Body of pancreas (tissue), 4 donors: ENCODE measurements at regions not wholly inside any gene's neighbourhood (a gene's known extent, or its start where the extent isn't known, plus 50 kb on each side); places are given as distances from the start of the nearest gene placed in this dataset.
A peak's percentile ranks its signal among the peaks of the same experiment; 100 is the strongest.
"Not testable (repeated sequence)": the region's sequence is repeated elsewhere in the genome, so short reads cannot be mapped to it uniquely, and the experiment has no call there.

Experiments
- ATAC-seq: fragments of 150-250 bp; one replicate; pipeline ENCODE4 v1.9.1; 2016
- DNase-seq, 4 donors: peaks; one replicate each; pipeline ENCODE4 v3.0.0-alpha.2; 2019
- H3K27ac ChIP-seq, 4 donors: fragments of 200-600 bp; sonication (generic); 1 replicate in 3 of 4; 2 replicates in 1 of 4; pipeline versions ENCODE4 v1.5.1 to v1.6.1; 2016 to 2019; ENCODE audit warnings: mild to moderate bottlenecking in 1 of 4, mixed read lengths in 1 of 4, moderate library complexity in 1 of 4
- H3K27me3 ChIP-seq, 2 donors: fragments of 200-600 bp; sonication (generic); one replicate each; pipeline ENCODE4 v1.6.0; 2016; ENCODE audit warnings: mild to moderate bottlenecking in 1 of 2
- H3K36me3 ChIP-seq, 2 donors: fragments of 200-600 bp; sonication (generic); replicated peaks in 1 of 2; 2 replicates each; pipeline ENCODE4 v1.5.1; 2016; ENCODE audit warnings: low read depth in 2 of 2; ENCODE audit not compliant: insufficient read depth in 1 of 2
- H3K4me1 ChIP-seq: fragments of 200-600 bp; sonication (generic); one replicate; pipeline ENCODE4 v1.6.0; 2016
- H3K4me3 ChIP-seq, 2 donors: fragments of 200-600 bp; sonication (generic); 1 replicate in 1 of 2; 2 replicates in 1 of 2; pipeline ENCODE4 v1.5.1; 2016 to 2019
- H3K9me3 ChIP-seq, 3 donors: fragments of 200-600 bp; sonication (generic); 1 replicate in 2 of 3; 2 replicates in 1 of 3; pipeline ENCODE4 v1.5.1; 2016
- CTCF ChIP-seq, 7 experiments: fragments of 450-650 bp in 4 of 7; fragments of 200-600 bp in 3 of 7; sonication (generic) in 3 of 7; IDR thresholded peaks; one replicate each; pipeline ENCODE4 v1.5.1; 2016 to 2019; ENCODE audit warnings: antibody characterized with exemption in 7 of 7
- POLR2A ChIP-seq, 3 donors: fragments of 450-650 bp; IDR thresholded peaks; one replicate each; pipeline ENCODE4 v1.6.1; 2016; ENCODE audit warnings: antibody characterized with exemption in 3 of 3, mild to moderate bottlenecking in 2 of 3
- WGBS, 2 donors: methylation state at CpG; one replicate each; pipeline ENCODE4 v1.1.5; 2017; 5-methylcytosine and 5-hydroxymethylcytosine counted together
- intact Hi-C: fragments of 100-400 bp; cut with DNase I; formaldehyde crosslinking; loops from one replicate; pipeline ENCODE4 v1.15.1; 2023

DNA sequence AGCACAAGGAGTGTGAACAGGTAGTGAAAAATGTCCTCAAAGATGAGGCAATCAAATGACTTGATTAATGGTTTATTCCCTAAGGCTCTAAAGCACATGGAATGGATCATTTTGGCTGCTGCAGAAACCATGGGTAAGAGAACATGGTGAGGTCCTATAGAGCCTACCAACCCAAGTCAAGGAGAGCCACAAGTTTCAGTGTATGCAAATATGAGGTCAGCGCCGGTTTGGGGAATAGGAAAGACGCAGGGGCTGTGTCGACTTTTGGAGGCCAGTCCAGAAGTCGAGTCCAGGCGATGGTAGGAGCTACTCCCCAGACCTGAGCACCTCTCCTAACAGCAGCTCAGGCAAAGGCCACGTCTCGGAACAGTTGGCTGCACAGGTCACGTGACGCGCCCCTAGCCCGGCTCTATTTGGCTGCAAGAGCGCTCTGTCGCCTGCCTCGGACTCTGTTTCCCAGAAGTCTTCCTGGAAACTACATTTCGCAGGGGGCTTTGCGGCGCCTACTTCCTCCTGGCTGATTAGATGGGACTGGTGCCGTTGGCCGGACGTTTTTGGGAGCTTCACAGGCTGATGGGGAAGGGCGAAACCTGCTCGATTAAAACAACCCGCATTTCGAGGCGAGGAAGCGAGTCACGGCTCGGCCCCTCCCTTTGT is 74.4 kb upstream of the CHD6 start:
- intact Hi-C loops = no loop called here
- TF ChIP-seq CTCF (IDR thresholded peaks at IDR 0.05) = no peak
- peak in 1 of 3 donors; percentile 23 for TF ChIP-seq POLR2A (IDR thresholded peaks at IDR 0.05)
- peak overlapping the region; percentile 79 to 92 (median 88) for H3K27ac ChIP-seq

GRCh38 chr20:41691443-41691842 is 73.3 kb upstream of the CHD6 start:
- no peaks in the 10 kb centered on the region for H3K27me3 ChIP-seq
- DNase-seq (no peak), ATAC-seq (no peak)
- 80 to 87% methylated on average over 2 of the region's 2 CpGs for WGBS, 2 donors
- no peak overlapping the region for H3K27ac ChIP-seq
- intact Hi-C loops = no loop called here
- peaks cover 17% of the 10 kb centered on the region for H3K4me1 ChIP-seq
- no peak for TF ChIP-seq CTCF (IDR thresholded peaks at IDR 0.05)
- no peak for TF ChIP-seq POLR2A (IDR thresholded peaks at IDR 0.05)
- no peaks in the 10 kb centered on the region for H3K36me3 ChIP-seq
- H3K4me3 ChIP-seq = no peak overlapping the region
- H3K9me3 ChIP-seq = no peaks in the 10 kb centered on the region

More for the DNA sequence above, 74.4 kb upstream of the CHD6 start:
- WGBS, 2 donors = 8 to 14% methylated on average over 14 to 29 of the region's 29 CpGs
- H3K4me1 ChIP-seq = peaks cover 20% of the 10 kb centered on the region
- ATAC-seq (peak; percentile 77), DNase-seq (peak; percentile 86 to 91 (median 90))
- no peaks in the 10 kb centered on the region for H3K27me3 ChIP-seq
- H3K36me3 ChIP-seq = no peaks in the 10 kb centered on the region
- H3K4me3 ChIP-seq = peak overlapping the region; percentile 70 to 78
- no peaks in the 10 kb centered on the region for H3K9me3 ChIP-seq

DNA sequence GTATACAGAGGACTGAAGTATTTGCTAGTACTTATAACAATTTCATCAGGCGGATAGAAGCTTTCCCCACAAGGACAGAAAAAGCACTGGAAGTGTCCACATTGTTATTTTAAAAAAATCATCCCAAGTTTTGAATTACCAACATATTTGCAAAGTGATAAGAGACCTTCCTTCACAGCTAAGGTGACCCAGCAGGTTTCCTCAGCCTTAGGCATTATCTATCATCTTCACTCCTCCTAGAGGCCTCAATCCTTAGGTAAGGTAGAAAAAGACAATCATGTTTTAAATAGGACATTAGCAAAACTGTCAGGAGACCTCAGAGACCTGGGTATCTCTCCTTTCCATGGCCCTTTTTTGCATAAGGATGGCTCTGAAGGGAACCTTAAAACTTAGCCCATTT is 72.5 kb upstream of the CHD6 start:
- intact Hi-C loops = no loop called here
- no peak overlapping the region for H3K4me3 ChIP-seq
- H3K27ac ChIP-seq = no peak overlapping the region
- 96 to 100% methylated on average over 1 of the region's 1 CpG for WGBS, 2 donors
- peaks cover 14% of the 10 kb centered on the region for H3K4me1 ChIP-seq
- ATAC-seq = no peak
- no peaks in the 10 kb centered on the region for H3K36me3 ChIP-seq
- no peaks in the 10 kb centered on the region for H3K9me3 ChIP-seq
- TF ChIP-seq POLR2A (IDR thresholded peaks at IDR 0.05) = no peak
- H3K27me3 ChIP-seq = no peaks in the 10 kb centered on the region
- no peak for DNase-seq

- ATAC-seq = no peak
- 97% methylated on average over 6 of the region's 6 CpGs for WGBS, 2 donors
These were observed 68.8 kb upstream of the CHD6 start for GRCh38 chr20:41686961-41687360.

GRCh38 chr20:41685145-41685544 is 67.0 kb upstream of the CHD6 start:
- H3K27ac ChIP-seq, H3K27me3 ChIP-seq, ATAC-seq, H3K9me3 ChIP-seq, DNase-seq, H3K36me3 ChIP-seq, intact Hi-C loops, H3K4me3 ChIP-seq, H3K4me1 ChIP-seq: not testable (repeated sequence)
- 81 to 87% methylated on average over 4 of the region's 4 CpGs for WGBS, 2 donors

More at GRCh38 chr20:41686961-41687360, 68.8 kb upstream of the CHD6 start:
- no peak overlapping the region for H3K4me3 ChIP-seq
- no peak overlapping the region for H3K27ac ChIP-seq
- DNase-seq = no peak
- no peaks in the 10 kb centered on the region for H3K9me3 ChIP-seq
- peaks cover 9% of the 10 kb centered on the region for H3K4me1 ChIP-seq
- H3K27me3 ChIP-seq = no peaks in the 10 kb centered on the region
- no peaks in the 10 kb centered on the region for H3K36me3 ChIP-seq
- intact Hi-C loops = no loop called here
- TF ChIP-seq POLR2A (IDR thresholded peaks at IDR 0.05) = no peak
- no peak for TF ChIP-seq CTCF (IDR thresholded peaks at IDR 0.05)

DNA sequence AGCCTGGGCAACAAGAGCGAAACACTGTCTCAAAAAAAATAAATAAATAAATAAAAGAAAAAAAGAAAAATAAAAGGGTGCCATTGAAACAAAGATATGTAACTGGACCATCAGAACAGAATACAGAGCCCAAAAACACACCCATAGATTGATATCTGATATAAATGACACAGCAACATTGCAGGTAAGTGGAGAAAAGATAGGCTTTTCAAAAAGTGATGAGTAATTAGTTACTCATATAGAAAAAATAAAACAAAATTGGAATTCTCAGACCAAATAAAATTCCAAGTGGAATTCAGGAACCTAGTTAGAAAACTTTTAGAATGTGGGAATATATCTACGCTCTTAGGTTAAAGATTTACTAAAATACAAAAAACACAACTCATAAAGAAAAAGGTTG is 60.6 kb upstream of the CHD6 start:
- intact Hi-C loops = no loop called here
- no peak overlapping the region for H3K4me3 ChIP-seq
- DNase-seq (no peak), ATAC-seq (no peak)
- no peak overlapping the region for H3K27ac ChIP-seq
- H3K9me3 ChIP-seq = no peaks in the 10 kb centered on the region
- 86% methylated on average over 2 of the region's 2 CpGs for WGBS, 2 donors
- no peaks in the 10 kb centered on the region for H3K36me3 ChIP-seq
- no peaks in the 10 kb centered on the region for H3K27me3 ChIP-seq
- TF ChIP-seq CTCF (IDR thresholded peaks at IDR 0.05) (no peak), POLR2A (IDR thresholded peaks at IDR 0.05) (no peak)
- H3K4me1 ChIP-seq = no peaks in the 10 kb centered on the region
